ENCODE measurements at regions not wholly inside any gene's neighbourhood (a gene's known extent, or its start where the extent isn't known, plus 50 kb on each side); places are given as distances from the start of the nearest gene placed in this dataset.
"Not testable (repeated sequence)": the region's sequence is repeated elsewhere in the genome, so short reads cannot be mapped to it uniquely, and the experiment has no call there.

DNA sequence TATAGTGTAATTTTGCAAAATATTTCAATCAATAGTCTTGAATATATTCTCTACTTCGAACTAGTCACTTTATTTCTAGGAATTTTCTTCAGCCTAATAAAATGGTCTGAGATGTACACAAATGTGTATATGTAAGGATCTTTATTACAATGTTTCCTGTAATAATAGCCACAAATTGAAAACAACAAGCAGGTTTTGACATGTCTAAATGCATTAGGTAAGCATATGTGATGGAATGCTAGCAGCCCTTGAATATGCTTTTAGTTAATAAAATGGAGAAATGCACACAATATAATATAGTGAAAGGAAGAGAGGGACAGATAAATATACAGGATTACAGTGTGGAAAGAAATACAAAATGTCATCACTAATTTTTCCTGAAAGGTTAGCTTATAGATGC lies 196.5 kb upstream of the IRX5 start:
- DNase-seq (ENCODE audit: low spot score) (no peak), FAIRE-seq (no peak)

DNA sequence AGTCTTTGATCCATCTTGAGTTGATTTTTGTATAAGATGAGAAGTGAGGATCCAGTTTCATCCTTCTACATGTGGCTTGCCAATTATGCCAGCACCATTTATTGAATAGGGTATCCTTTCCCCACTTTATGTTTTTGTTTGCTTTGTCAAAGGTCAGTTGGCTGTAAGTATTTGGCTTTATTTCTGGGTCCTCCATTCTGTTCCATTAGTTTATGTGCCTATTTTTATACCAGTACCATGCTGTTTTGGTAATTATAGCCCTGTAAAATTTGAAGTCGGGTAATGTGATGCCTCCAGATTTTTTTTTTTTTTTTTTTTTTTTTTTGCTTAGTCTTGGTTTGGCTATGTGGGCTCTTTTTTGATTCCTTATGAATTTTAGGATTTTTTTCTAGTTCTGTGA lies 203.0 kb upstream of the IRX5 start:
- not testable (repeated sequence) for DNase-seq (ENCODE audit: low spot score); FAIRE-seq

DNA sequence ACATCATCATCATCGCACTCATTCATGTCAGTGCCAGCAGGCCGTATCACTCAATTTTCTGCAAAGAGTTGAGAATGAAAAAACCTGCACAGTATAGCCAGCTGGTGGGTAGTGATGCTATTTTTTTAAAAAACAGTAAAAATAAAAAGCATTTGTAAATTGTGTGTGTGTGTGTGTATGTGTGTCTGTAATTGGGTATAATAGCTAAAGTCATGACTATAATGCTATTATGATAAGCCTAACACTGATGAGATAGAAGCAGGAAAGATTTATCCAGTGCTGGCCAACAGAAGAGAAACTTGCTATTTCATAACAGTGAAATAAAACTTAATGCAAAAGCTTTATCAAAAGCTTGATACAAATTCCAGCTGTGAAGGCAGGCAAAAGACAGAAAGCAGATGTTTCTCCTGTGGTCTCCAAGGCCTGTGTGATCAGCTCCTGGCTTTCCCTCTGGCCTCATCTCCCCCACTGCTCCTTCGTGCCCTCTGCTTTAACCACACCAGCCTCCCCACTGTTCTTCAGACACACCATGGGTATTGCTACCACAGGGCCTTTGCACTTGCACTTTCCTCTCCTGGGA lies 206.2 kb upstream of the IRX5 start:
- DNase-seq (ENCODE audit: low spot score) = no peak
- FAIRE-seq = no peak

DNA sequence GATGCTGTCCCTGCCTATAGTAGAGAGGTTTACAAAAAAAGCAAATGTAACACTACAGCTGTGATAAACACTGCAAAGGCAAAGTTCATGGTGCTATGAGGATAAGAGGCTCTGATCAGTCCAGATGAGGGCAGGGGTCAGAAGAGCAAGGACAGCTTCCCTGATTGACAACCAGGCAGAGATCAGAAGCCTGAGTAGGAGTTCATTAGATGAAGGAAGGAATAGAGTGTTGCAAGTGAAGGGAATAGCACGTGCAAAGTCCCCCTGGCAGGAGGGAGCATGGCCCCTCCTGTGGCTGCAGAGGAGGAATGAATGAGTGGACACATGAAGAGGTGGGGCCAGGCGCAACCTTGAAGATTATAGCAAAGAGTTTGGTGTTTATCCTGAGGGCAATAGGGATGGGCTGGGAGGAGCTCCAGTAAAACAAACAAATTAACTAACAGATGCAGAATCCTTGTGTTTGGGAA lies 208.4 kb upstream of the IRX5 start:
- FAIRE-seq (no peak), DNase-seq (ENCODE audit: low spot score) (no peak)

DNA sequence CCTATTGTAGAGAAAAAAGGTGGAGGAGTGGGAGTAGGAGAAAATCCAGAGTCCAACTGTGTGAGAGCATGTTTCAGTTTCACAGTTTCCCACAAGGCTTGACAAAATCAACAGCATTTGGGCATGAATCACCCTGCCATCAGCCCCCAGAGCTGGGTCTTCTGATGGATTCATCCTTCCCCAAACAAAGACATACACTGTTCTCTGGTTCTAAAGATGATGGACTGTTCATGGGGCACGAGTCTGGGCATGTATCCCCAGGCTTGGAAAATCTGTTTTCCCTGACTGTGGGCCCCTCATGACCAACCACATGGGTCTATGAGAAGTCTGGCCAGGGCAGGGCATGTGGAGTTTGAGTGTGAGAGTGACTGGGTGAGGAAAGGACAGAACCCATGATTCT lies 210.4 kb upstream of the IRX5 start:
- FAIRE-seq (no peak), DNase-seq (ENCODE audit: low spot score) (no peak)

DNA sequence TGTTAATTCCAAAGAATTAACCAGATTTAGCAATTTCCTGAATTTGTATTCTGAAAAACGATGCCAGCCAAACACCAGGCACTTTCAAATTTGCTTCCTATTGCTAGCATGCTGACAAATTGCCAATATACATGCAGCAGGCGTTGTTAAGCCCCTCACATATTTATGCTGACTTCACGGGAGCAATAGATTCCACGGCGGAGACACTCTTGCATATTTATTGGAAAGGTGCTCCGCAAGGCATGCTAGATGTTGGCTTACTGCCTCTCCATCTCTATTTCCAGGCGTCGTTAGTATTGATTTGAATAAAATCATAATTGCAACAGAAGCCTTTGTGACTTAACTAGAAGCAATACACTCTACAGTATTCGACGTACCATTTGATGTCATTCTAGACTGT lies 211.0 kb upstream of the IRX5 start:
- FAIRE-seq (no peak), DNase-seq (ENCODE audit: low spot score) (no peak)

DNA sequence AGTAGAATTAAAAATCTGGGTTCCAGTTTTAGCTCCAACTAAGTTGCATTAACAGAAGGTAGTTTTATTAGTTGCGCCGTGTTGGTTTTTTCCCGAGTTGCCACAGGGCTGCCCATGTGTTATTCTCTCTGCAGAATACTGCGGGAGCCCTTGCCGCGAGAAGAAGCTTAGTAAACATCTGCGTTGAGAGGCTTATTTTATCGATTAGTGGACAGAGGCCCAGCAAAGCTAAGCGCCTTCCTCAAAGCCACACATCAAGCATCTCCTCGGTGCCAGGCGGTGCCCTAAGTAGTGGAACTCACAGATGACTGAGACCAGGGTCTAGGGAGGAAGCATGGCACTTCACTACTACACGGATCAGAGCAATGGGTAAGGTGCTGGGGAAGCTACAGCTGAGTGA lies 212.3 kb upstream of the IRX5 start:
- FAIRE-seq (no peak), DNase-seq (ENCODE audit: low spot score) (no peak)

DNA sequence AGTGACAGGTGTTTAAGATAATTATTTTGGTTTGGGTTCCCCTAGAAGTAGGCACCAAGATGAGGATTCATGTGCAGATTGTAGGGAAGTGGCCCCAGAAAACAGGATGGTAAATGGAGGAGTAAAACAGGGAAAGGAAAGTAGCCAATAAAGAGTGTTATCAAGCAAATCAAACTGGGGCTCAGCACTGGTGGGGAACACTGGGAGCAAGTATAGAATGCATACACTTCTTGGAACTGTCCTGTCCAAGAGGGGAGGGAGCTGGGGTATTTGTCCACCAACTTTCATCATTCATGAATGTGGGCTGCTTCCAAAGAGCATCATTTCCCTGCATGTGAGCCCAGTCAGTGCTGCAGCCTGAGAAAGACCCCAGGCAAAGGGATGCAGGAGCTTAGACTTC lies 215.7 kb upstream of the IRX5 start:
- no peak for FAIRE-seq

DNA sequence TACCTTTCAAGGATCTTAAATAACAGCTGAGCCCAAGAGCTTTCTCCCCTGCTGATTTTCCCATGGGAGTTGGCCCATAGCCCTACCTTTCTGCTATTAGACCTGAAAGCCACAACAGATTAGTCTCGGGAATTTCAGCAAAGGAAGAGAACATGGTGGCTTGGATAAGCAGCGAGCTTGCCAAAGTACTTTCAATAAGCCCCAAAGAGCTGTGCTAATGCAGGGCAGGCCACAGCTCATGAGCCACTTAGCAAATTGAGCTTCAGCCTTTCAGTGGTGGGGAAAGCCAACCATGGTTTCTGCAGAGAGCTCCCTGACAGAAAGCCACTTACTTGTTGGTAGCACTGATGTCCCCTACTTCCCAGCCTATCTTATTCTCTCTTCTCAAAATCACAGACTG lies 217.8 kb upstream of the IRX5 start:
- FAIRE-seq = no peak
- no peak for DNase-seq (ENCODE audit: low spot score)

More for the DNA sequence above, 215.7 kb upstream of the IRX5 start:
- no peak for DNase-seq (ENCODE audit: low spot score)

DNA sequence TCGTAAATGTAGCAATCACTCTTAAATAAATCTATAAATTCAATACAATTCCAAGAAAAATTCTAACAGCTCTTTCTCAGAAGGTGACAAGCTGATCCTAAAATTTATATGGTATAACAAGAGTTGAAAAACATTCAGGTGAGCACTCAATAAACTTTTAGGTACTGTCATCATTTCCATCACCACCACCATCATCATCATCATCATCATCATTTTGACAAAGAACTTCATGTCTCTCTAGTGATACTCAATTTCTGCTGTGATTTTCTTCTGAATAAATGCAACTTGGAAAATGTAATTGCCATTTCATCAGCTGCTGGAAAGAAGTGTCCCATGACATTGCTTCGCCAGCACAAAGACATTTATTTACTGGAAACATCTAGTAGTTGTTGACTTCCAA lies 222.9 kb upstream of the IRX5 start:
- DNase-seq (ENCODE audit: low spot score) = no peak
- FAIRE-seq = no peak

DNA sequence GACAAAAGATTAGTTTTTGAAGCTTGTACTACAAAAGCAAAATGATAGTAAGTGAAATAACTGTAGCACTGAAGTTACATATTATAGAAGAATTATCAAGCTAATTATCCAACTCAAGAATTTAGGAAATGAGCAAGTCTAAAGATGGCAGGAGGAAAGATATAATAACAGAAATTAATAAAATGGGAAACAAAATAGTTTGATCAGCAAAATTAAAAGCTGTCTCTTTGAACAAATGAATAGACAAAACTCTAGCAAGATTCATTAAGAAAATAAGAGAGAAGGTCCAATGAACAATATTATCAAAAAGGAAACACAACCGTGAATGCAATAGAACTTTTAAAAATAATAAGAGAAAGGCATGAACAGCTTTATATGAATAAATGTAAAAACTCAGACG lies 224.3 kb upstream of the IRX5 start:
- no peak for FAIRE-seq
- no peak for DNase-seq (ENCODE audit: low spot score)

DNA sequence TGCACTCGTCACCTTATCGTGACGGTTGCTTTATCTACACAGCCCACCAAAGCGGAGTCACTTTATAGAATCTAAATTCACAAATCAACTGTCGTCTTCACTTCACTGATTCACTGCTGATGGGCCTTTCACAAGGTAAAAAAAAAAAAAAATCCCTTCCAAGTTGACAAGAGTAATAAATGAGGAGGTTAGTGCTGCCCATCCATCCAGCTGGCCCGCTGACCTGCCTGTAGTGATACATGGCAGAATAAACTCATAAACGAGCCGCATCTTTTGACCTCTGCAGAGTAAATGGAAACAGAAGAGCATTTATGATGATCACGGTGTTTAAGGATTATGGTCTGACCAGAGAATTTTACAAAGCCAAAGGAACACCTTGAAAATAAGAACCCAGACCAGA lies 227.3 kb upstream of the IRX5 start:
- DNase-seq (ENCODE audit: low spot score) (no peak), FAIRE-seq (no peak)

DNA sequence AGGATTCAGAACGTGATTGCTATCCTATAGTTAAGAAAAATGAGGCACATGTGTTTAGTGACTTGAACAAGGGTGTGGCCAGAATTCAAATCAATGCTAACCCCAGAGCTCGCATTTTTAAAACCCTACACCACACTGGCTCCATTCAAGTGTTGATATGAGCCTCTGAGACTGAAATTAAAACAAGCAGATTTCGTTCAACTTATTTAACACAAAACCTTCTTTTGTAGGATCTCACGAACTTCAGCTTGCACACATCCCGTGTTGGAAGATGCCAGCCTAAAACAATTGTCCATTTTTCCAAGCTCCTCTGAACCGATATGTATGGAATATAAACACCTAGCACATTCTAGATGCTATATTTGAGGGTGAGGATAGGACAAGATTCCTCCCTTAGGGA lies 231.0 kb upstream of the IRX5 start:
- DNase-seq (ENCODE audit: low spot score) (no peak), FAIRE-seq (no peak)

DNA sequence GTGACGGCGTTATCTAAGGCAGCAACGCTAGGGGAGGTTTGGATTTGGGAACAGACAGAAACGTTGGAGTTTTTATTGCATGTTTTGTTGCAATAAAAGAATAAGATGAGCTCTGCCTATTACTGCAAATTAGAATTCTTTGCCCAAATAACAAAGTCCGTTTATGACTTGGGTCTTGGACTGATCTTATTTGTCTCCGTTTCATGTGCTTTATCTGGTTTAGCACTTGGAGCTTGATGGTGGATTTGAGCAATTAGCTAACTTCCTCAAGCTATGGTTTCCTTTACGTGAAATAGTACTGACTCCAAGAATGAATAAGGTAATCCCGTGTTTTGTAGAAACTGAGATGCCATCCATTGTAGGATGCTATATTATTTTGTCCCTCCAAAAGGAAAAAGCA lies 233.0 kb upstream of the IRX5 start:
- no peak for DNase-seq (ENCODE audit: low spot score)
- no peak for FAIRE-seq

DNA sequence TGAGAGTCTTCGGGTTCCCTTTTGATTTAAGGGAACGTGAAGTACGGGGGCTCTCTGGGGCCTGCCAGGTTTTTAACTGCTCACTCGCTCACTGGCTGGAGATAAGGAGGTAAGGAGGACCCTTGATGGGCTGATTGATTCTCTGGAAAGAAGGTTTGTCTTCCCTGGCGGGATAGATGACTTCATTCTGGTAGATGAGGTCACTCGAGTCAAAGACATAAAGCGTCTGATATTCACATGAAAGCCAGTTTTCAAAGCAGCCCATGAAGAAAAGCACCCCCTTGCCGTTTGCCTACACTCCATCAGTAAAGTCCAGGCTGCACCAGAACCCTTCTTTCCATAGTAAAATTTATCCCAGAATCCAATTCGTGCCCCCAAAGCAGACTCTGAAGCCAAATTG lies 233.7 kb upstream of the IRX5 start:
- FAIRE-seq = no peak
- DNase-seq (ENCODE audit: low spot score) = no peak

DNA sequence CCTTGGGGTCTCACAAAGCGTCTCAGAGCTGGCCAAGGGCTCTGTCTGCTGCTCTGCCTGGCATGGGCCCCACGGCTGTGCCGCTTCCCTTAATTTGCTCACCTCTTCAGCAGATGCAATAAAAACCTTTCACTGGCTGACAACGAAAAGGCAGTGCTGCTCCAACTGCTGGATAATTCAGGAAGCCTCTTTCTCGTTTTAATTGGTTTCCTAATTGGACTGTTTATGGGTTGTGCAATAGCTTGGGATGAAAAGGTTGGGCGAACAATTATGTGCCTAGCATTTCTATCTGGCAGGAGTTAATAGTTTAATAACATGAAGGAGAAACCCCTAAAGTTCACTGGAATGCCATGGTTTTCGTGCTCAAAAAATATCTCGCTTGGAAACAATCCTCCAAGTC lies 234.1 kb upstream of the IRX5 start:
- DNase-seq (ENCODE audit: low spot score) = no peak
- no peak for FAIRE-seq

DNA sequence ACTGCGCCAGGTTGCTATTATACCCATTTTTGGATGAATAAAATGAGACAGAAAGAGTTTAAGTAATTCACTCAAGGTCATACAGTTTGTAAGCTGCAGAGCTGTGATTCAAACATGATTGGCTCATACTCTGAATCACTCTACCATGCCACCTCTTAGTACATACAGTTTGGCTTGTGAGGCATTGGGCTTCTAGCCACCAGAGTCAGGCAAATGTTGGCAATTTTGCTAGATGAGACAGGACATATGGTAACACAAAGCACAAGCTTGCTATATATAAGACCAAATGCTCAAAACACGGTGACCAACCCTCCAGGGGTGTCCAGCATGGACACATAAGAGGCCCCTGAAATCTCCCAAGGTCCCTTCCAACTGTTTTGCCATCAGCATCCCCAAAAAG lies 236.0 kb upstream of the IRX5 start:
- DNase-seq (ENCODE audit: low spot score) = no peak
- no peak for FAIRE-seq

DNA sequence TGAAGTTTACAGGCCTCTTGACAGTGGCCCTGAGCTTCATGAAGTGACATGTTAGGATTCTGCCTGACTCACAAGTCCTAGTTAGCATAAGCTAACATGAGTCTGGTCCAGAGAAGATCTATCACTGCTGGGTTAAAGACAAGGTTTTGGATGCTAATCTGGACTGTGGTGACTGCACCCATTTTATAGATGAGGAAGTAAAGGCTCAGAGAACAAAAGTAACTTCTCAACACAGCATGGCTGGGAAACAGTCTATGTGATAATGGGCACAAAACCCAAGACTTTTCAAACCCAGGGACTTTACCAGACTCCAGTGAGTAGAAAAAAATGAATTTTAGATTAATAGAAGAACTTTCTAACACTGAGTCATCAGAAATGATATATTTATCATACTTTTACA lies 236.8 kb upstream of the IRX5 start:
- no peak for FAIRE-seq
- no peak for DNase-seq (ENCODE audit: low spot score)

DNA sequence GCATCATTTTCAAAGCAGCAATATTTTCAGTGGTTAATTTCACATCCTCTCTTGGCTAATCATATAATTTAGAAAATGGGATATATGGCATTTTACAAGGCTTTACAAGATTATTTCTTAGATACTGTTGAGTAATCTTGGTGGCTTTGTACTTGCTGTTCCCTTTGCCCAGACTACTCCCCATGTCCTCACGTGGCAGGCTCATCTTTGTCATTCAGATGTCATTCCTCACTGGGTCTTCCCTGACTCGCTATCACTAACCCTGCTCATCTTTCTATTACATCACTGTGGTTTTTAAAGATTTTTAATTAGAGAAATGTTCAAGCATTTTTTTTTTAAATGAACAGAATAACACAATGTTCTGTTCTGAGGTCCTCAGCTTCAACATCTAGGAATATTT lies 240.0 kb upstream of the IRX5 start:
- FAIRE-seq = no peak
- no peak for DNase-seq (ENCODE audit: low spot score)

DNA sequence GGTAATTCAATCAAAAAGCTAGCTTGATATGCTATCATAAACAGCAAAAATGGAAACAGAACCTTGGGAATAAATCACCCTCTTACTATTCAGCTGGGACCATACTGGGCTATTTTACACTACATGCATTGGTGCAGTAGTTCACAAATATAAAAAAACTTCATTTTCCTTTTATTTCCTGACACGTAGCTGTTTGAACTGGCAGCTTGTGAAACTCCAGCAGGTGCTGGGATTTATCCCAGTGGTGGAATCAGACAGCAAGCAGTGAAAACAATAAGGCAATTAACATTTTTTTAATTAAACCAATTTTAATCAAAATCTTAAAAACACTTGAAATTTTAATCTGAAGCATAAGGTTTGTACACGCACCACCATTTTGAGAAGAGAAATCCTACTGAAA lies 240.4 kb upstream of the IRX5 start:
- DNase-seq (ENCODE audit: low spot score) (no peak), FAIRE-seq (no peak)

DNA sequence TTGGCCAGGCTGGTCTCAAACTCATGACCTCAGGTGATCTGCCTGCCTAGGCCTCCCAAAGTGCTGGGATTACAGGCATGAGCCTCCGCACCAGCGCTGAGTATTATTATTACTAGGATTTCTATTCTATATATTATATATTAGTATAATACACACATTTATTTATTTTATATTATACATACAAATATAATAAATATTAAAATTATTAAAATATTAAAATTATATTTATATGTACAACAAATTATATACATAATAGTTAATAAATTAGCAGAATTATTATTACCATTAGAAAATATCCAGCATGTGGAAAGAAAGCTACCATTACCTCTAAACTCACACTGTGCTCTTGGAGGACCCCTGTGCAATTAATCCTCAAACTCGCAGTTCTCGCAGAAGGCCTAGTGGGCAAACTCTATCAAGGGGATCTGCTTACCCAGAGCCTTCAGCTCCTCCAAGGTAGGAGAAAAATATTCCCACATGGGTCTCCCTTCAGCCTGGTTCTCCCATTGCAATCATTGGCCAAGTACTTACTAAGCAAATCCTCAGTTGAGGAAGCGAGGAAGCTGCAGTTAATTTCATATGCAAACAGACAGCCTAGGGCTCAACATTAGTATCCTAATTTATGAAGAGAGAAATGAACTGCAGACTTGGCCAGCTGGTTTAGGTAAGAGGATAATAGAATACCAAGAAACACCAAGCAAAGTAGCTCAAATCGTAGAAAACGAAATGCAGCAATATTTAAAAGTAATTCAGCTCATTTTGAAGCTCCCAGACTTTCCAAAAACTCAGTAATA lies 241.4 kb upstream of the IRX5 start:
- DNase-seq (ENCODE audit: low spot score) (no peak), FAIRE-seq (no peak)

DNA sequence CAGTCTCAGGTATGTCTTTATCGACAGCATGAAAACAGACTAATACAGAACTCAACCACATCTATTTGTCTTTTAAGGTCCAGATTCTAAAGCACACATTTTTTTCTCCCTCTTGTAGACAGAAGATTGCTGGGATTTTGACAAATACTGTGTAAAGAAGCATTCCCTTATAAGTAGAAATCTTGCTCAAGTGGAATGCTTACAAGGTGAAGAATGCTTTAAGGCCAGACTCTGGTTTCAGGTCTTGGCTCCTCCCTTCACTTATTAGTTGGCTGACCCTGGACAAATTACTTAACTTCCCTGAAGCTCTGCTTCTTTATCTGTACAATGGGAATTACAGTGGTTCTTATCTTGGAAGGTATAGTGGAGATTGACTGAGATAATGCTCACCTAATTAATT lies 242.3 kb upstream of the IRX5 start:
- FAIRE-seq = no peak

More for the DNA sequence above, 242.3 kb upstream of the IRX5 start:
- no peak for DNase-seq (ENCODE audit: low spot score)
